HepG2 (cell line): ENCODE measurements at regions not wholly inside any gene's neighbourhood (a gene's known extent, or its start where the extent isn't known, plus 50 kb on each side); places are given as distances from the start of the nearest gene placed in this dataset.

ENCODE experiments used
- ATAC-seq: fragments of 200-7000 bp; cut with Tn5 transposase; 3 replicates; pipeline ENCODE4 v1.9.1; 2020; ENCODE audit warnings: mild to moderate bottlenecking, moderate library complexity
- BruUV-seq: library from RNA; stranded (reverse); fragments of 400-500 nt; replicated peaks from 2 replicates; lab custom pipeline; 2021; lab: Mats Ljungman, UMichigan
- CTCF ChIA-PET: fragments of 300-600 bp; formaldehyde crosslinking; extraction: SDS; loops from one replicate; lab custom pipeline; 2021; ENCODE audit warnings: low total read pairs, inconsistent platforms, low intra/inter-chr PET ratio; lab: Yijun Ruan, JAX
- POLR2A ChIA-PET: fragments of 350-600 bp; sonication (Branson Sonifier 250); formaldehyde crosslinking; loops from one replicate; lab custom pipeline; 2020; ENCODE audit warnings: antibody characterized with exemption, inconsistent platforms; lab: Yijun Ruan, JAX
- DNase-seq: peaks from one replicate; pipeline ENCODE4 v3.0.0-alpha.2; 2015; ENCODE audit warnings: low spot score
- FAIRE-seq: peaks from 3 replicates; lab custom pipeline; 2011; peaks lifted over from hg19 to GRCh38; lab: Jason Lieb, UNC
- H2AFZ ChIP-seq: one replicate; pipeline ENCODE4 v1.6.1; 2011; ENCODE audit warnings: low read length, inconsistent platforms
- H3K27ac ChIP-seq: fragments of 300-600 bp; 3 replicates; pipeline ENCODE4 v1.8.0; 2011; ENCODE audit warnings: mixed run types, mild to moderate bottlenecking, mixed read lengths, low read length, inconsistent platforms; ENCODE audit not compliant: insufficient read depth; ENCODE audit errors: extremely low read length
- H3K27me3 ChIP-seq, 2 experiments: fragments of 200-600 bp in 1 of 2; 2 replicates in 1 of 2; 3 replicates in 1 of 2; pipeline versions ENCODE4 v1.6.0 to v1.8.0; 2011; ENCODE audit warnings: low read length in 2 of 2, mild to moderate bottlenecking in 2 of 2, moderate library complexity in 2 of 2, inconsistent platforms in 1 of 2; ENCODE audit not compliant: insufficient read depth in 2 of 2, control insufficient read depth in 1 of 2
- H3K36me3 ChIP-seq, 2 experiments: fragments of 200-600 bp in 1 of 2; replicated peaks in 1 of 2; 2 replicates in 1 of 2; 3 replicates in 1 of 2; pipeline versions ENCODE4 v1.5.1 to v1.8.0; 2011; ENCODE audit warnings: low read length in 2 of 2, inconsistent platforms in 1 of 2; ENCODE audit not compliant: insufficient read depth in 2 of 2, control insufficient read depth in 1 of 2
- H3K4me1 ChIP-seq: 2 replicates; pipeline ENCODE4 v1.5.1; 2012; ENCODE audit warnings: low read length, inconsistent platforms; ENCODE audit not compliant: insufficient read depth
- H3K4me2 ChIP-seq: 2 replicates; pipeline ENCODE4 v1.6.0; 2011; ENCODE audit warnings: low read depth, low read length, inconsistent platforms
- H3K4me3 ChIP-seq, 3 experiments: fragments of 200-600 bp in 1 of 3; sonication (generic), shearing (Covaris generic) in 1 of 3; replicated peaks in 1 of 3; 2 replicates each; pipeline ENCODE4 v1.5.1; 2011 to 2016; ENCODE audit warnings: low read length in 3 of 3, inconsistent platforms in 2 of 3, low read depth in 2 of 3, mild to moderate bottlenecking in 2 of 3, control low read depth in 1 of 3, mixed read lengths in 1 of 3; ENCODE audit not compliant: insufficient read depth in 1 of 3
- H3K79me2 ChIP-seq: one replicate; pipeline ENCODE4 v1.6.1; 2011; ENCODE audit warnings: low read length, inconsistent platforms; ENCODE audit not compliant: insufficient read depth
- H3K9ac ChIP-seq: 2 replicates; pipeline ENCODE4 v1.6.0; 2011; ENCODE audit warnings: mild to moderate bottlenecking, low read depth, low read length, inconsistent platforms; ENCODE audit not compliant: insufficient read depth
- H3K9me3 ChIP-seq: 2 replicates; pipeline ENCODE4 v1.5.1; 2012; ENCODE audit warnings: mild to moderate bottlenecking, low read length
- H4K20me1 ChIP-seq: 2 replicates; pipeline ENCODE4 v1.6.0; 2011; ENCODE audit warnings: inconsistent platforms, mild to moderate bottlenecking, low read length, moderate library complexity; ENCODE audit not compliant: insufficient read depth
- BCL3 ChIP-seq: sonication (generic); formaldehyde crosslinking; IDR thresholded peaks from 2 replicates; pipeline ENCODE4 v1.5.1; 2020; ENCODE audit warnings: mild to moderate bottlenecking, missing genetic modification reagents, moderate library complexity
- BCLAF1 ChIP-seq: fragments of 450-650 bp; IDR thresholded peaks from 2 replicates; pipeline ENCODE4 v1.6.1; 2017; ENCODE audit warnings: mild to moderate bottlenecking
- DNMT3B ChIP-seq: conservative IDR thresholded peaks from 2 replicates; pipeline ENCODE4 v1.6.1; 2016; ENCODE audit warnings: missing biosample characterization, control low read depth
- FOXP1 ChIP-seq, 2 experiments: fragments of 450-650 bp in 1 of 2; IDR thresholded peaks; 2 replicates each; pipeline ENCODE4 v1.6.1; 2017 to 2018; ENCODE audit warnings: antibody characterized with exemption in 1 of 2
- NAIF1 ChIP-seq: sonication (generic); formaldehyde crosslinking; IDR thresholded peaks from 2 replicates; pipeline ENCODE4 v1.5.0; 2020; ENCODE audit warnings: mild to moderate bottlenecking, missing genetic modification reagents, borderline replicate concordance
- PHF8 ChIP-seq: sonication (generic); formaldehyde crosslinking; IDR thresholded peaks from 2 replicates; pipeline ENCODE4 v1.5.0; 2020; ENCODE audit warnings: missing genetic modification reagents
- POLR2A ChIP-seq, 2 experiments: IDR thresholded peaks; 2 replicates each; pipeline ENCODE4 v1.6.1; 2011; ENCODE audit warnings: low read depth in 2 of 2, low read length in 2 of 2, mild to moderate bottlenecking in 1 of 2, moderate library complexity in 1 of 2; ENCODE audit not compliant: insufficient read depth in 1 of 2
- RXRA ChIP-seq: sonication (generic); formaldehyde crosslinking; IDR thresholded peaks from 2 replicates; pipeline ENCODE4 v1.5.1; 2020; ENCODE audit warnings: missing genetic modification reagents
- SAP130 ChIP-seq: IDR thresholded peaks from 2 replicates; pipeline ENCODE4 v1.6.1; 2016; ENCODE audit warnings: low read depth
- ZBTB44 ChIP-seq: sonication (generic); formaldehyde crosslinking; IDR thresholded peaks from 2 replicates; pipeline ENCODE4 v1.4.0; 2020; ENCODE audit warnings: missing genetic modification reagents
- ZBTB7B ChIP-seq: sonication (generic); formaldehyde crosslinking; IDR thresholded peaks from 2 replicates; pipeline ENCODE4 v1.4.0; 2020; ENCODE audit warnings: missing genetic modification reagents
- ZNF253 ChIP-seq: sonication (generic); formaldehyde crosslinking; IDR thresholded peaks from 2 replicates; pipeline ENCODE4 v1.8.0; 2022; ENCODE audit warnings: mild to moderate bottlenecking, missing genetic modification reagents, borderline replicate concordance
- ZNF432 ChIP-seq: sonication (generic); formaldehyde crosslinking; IDR thresholded peaks from 2 replicates; pipeline ENCODE4 v1.5.0; 2020; ENCODE audit warnings: missing genetic modification reagents, mild to moderate bottlenecking, borderline replicate concordance
- ZNF747 ChIP-seq: sonication (generic); formaldehyde crosslinking; IDR thresholded peaks from 2 replicates; pipeline ENCODE4 v1.8.1; 2023; ENCODE audit warnings: missing genetic modification reagents, mild to moderate bottlenecking, borderline replicate concordance
- ZNF776 ChIP-seq: sonication (generic); formaldehyde crosslinking; IDR thresholded peaks from 2 replicates; pipeline ENCODE4 v1.4.0; 2020; ENCODE audit warnings: mild to moderate bottlenecking, missing genetic modification reagents
- in situ Hi-C: cut with HindIII; loops from 2 replicates; pipeline ENCODE4 v1.10.0; 2017; ENCODE audit warnings: low pct_unique_long_range_greater_than_20kb; ENCODE audit not compliant: extremely low pct_ligation_motif_present
- intact Hi-C: fragments of 100-400 bp; cut with micrococcal nuclease; formaldehyde crosslinking; loops from one replicate; pipeline ENCODE4 v1.10.0; 2022; ENCODE audit not compliant: unreplicated experiment

GRCh38 chr3:147162743-147163142 lies 243.6 kb downstream of the ZIC4 start:
- H3K27me3 ChIP-seq, result no peaks in the 10 kb centered on the region
- BruUV-seq, result no TSS peak
- in situ Hi-C loops, result no loop called here
- TF ChIP-seq POLR2A (IDR thresholded peaks at IDR 0.05; ENCODE audit: insufficient read depth in 1 of 2, low read depth in 2 of 2, low read length in 2 of 2) (no peak), ZNF747 (CRISPR knock-in tag) (no peak), ZNF776 (no peak), BCL3 (CRISPR knock-in tag) (no peak), ZNF253 (CRISPR knock-in tag) (no peak), RXRA (CRISPR knock-in tag) (no peak), ZBTB7B (CRISPR knock-in tag) (no peak), FOXP1 (IDR thresholded peaks at IDR 0.05) (no peak), FOXP1 (CRISPR knock-in tag; IDR thresholded peaks at IDR 0.05) (no peak), SAP130 (CRISPR knock-in tag) (no peak), ZNF432 (no peak), BCLAF1 (no peak), PHF8 (no peak), ZBTB44 (CRISPR knock-in tag) (no peak), NAIF1 (CRISPR knock-in tag) (no peak), DNMT3B (CRISPR knock-in tag) (no peak)
- TF ChIP-seq, all 625 proteins: peak for 0
- no peak for DNase-seq
- ChIA-PET CTCF (no interaction called here), POLR2A (no interaction called here)
- no peaks in the 10 kb centered on the region for H3K4me1 ChIP-seq
- no peak overlapping the region for H3K4me2 ChIP-seq
- no peaks in the 10 kb centered on the region for H3K79me2 ChIP-seq
- no peaks in the 10 kb centered on the region for H3K9me3 ChIP-seq
- intact Hi-C loops, result no loop called here
- no peak overlapping the region for H2AFZ ChIP-seq
- ATAC-seq, result no peak
- H4K20me1 ChIP-seq, result no peaks in the 10 kb centered on the region
- no peak for FAIRE-seq
- H3K9ac ChIP-seq, result no peak overlapping the region
- no peak overlapping the region for H3K4me3 ChIP-seq
- H3K27ac ChIP-seq, result no peak overlapping the region
- H3K36me3 ChIP-seq, result no peaks in the 10 kb centered on the region
